Esophagus squamous epithelium (tissue), 4 donors: ENCODE measurements at regions not wholly inside any gene's neighbourhood (a gene's known extent, or its start where the extent isn't known, plus 50 kb on each side); places are given as distances from the start of the nearest gene placed in this dataset.

Experiments
- POLR2A ChIP-seq, 4 donors: fragments of 450-650 bp; IDR thresholded peaks; one replicate each; pipeline ENCODE4 v1.6.1; 2017; ENCODE audit warnings: antibody characterized with exemption in 4 of 4, mild to moderate bottlenecking in 4 of 4, moderate library complexity in 3 of 4
- TF ChIP-seq, protein P1 (sequence below), 6 experiments: fragments of 450-650 bp in 4 of 6; fragments of 200-600 bp in 2 of 6; sonication (generic) in 2 of 6; IDR thresholded peaks; one replicate each; pipeline ENCODE4 v1.5.1; 2016 to 2019; ENCODE audit warnings: antibody characterized with exemption in 6 of 6, mild to moderate bottlenecking in 4 of 6, moderate library complexity in 4 of 6

DNA sequence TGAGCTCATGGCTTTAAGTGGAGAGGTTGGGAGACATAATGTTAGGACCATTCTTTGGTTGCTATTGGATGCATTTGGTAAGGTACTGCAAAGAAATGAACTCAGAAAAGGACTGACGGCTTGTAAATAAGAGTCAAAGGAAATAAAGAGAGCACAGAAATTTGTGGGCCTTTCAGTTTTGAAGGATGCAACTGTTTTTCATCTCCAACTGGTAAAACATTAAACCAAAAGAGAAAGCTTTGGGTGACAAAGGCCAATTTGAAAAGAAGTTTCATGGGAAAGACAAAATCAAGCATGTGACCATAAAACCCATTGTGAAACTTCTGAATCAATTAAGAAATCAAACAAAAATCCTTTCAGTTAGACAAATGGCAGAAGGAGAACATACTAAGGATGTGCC is 77.8 kb upstream of the SPOPL start:
- TF ChIP-seq, protein P1, sequence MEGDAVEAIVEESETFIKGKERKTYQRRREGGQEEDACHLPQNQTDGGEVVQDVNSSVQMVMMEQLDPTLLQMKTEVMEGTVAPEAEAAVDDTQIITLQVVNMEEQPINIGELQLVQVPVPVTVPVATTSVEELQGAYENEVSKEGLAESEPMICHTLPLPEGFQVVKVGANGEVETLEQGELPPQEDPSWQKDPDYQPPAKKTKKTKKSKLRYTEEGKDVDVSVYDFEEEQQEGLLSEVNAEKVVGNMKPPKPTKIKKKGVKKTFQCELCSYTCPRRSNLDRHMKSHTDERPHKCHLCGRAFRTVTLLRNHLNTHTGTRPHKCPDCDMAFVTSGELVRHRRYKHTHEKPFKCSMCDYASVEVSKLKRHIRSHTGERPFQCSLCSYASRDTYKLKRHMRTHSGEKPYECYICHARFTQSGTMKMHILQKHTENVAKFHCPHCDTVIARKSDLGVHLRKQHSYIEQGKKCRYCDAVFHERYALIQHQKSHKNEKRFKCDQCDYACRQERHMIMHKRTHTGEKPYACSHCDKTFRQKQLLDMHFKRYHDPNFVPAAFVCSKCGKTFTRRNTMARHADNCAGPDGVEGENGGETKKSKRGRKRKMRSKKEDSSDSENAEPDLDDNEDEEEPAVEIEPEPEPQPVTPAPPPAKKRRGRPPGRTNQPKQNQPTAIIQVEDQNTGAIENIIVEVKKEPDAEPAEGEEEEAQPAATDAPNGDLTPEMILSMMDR (IDR thresholded peaks at IDR 0.05), result no peak
- no peak for TF ChIP-seq POLR2A (IDR thresholded peaks at IDR 0.05)
